ENCODE measurements at regions not wholly inside any gene's neighbourhood (a gene's known extent, or its start where the extent isn't known, plus 50 kb on each side); places are given as distances from the start of the nearest gene placed in this dataset.

DNA sequence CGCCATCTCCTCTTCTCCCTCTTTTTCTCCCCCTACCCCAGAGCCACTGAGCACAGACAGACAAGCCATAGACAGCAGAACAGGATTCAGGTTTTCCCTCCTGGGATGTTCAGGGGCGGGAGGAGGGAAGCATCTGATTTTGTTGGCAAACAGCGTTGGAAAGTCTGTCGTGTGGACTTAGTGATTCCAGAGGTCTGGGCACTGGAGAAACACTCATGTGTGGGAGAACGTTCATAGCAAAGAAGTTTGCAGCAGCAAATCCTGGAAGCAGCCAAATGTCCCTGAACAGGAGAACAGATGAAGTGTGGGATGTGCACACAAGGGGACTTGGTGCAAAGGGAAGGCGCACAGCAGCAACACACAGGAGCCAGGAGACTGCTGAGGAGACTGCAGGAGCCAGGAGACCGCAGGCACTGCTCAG, 264.1 kb upstream of the CDYL start:
- TF ChIP-seq FOXM1 (IDR thresholded peaks at IDR 0.05; ENCODE audit: borderline replicate concordance, low read depth) (no peak), EGR1 (IDR thresholded peaks at IDR 0.05) (no peak), CREB1 (IDR thresholded peaks at IDR 0.05; ENCODE audit: low read depth) (no peak)

- TF ChIP-seq YY1 (IDR thresholded peaks at IDR 0.05; ENCODE audit: low read depth), result no peak
- TF ChIP-seq RAD21 (IDR thresholded peaks at IDR 0.05; ENCODE audit: low read depth), result no peak
- no peak for TF ChIP-seq TAF1 (IDR thresholded peaks at IDR 0.05; ENCODE audit: low read depth)
- TF ChIP-seq ZBTB7A (IDR thresholded peaks at IDR 0.05; ENCODE audit: low read depth), result no peak
- no peak for TF ChIP-seq EGR1 (IDR thresholded peaks at IDR 0.05)
- no peak for TF ChIP-seq EP300 (IDR thresholded peaks at IDR 0.05; ENCODE audit: borderline replicate concordance)
- no peak for TF ChIP-seq NFIC (IDR thresholded peaks at IDR 0.05)
- TF ChIP-seq TCF12 (IDR thresholded peaks at IDR 0.05; ENCODE audit: low read depth), result no peak
- no peak for TF ChIP-seq MAX (IDR thresholded peaks at IDR 0.05)
- no peak for TF ChIP-seq CREB1 (IDR thresholded peaks at IDR 0.05; ENCODE audit: low read depth)
- no peak for TF ChIP-seq FOXM1 (IDR thresholded peaks at IDR 0.05; ENCODE audit: borderline replicate concordance, low read depth)
- TF ChIP-seq, protein P1, sequence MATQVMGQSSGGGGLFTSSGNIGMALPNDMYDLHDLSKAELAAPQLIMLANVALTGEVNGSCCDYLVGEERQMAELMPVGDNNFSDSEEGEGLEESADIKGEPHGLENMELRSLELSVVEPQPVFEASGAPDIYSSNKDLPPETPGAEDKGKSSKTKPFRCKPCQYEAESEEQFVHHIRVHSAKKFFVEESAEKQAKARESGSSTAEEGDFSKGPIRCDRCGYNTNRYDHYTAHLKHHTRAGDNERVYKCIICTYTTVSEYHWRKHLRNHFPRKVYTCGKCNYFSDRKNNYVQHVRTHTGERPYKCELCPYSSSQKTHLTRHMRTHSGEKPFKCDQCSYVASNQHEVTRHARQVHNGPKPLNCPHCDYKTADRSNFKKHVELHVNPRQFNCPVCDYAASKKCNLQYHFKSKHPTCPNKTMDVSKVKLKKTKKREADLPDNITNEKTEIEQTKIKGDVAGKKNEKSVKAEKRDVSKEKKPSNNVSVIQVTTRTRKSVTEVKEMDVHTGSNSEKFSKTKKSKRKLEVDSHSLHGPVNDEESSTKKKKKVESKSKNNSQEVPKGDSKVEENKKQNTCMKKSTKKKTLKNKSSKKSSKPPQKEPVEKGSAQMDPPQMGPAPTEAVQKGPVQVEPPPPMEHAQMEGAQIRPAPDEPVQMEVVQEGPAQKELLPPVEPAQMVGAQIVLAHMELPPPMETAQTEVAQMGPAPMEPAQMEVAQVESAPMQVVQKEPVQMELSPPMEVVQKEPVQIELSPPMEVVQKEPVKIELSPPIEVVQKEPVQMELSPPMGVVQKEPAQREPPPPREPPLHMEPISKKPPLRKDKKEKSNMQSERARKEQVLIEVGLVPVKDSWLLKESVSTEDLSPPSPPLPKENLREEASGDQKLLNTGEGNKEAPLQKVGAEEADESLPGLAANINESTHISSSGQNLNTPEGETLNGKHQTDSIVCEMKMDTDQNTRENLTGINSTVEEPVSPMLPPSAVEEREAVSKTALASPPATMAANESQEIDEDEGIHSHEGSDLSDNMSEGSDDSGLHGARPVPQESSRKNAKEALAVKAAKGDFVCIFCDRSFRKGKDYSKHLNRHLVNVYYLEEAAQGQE (IDR thresholded peaks at IDR 0.05; ENCODE audit: low read depth), result no peak
- TF ChIP-seq TEAD4 (IDR thresholded peaks at IDR 0.05), result no peak
- TF ChIP-seq CEBPB (IDR thresholded peaks at IDR 0.05), result no peak
- TF ChIP-seq USF1 (IDR thresholded peaks at IDR 0.05), result no peak
Observed at GRCh38 chr6:4511641-4512020, 264.6 kb upstream of the CDYL start.

DNA sequence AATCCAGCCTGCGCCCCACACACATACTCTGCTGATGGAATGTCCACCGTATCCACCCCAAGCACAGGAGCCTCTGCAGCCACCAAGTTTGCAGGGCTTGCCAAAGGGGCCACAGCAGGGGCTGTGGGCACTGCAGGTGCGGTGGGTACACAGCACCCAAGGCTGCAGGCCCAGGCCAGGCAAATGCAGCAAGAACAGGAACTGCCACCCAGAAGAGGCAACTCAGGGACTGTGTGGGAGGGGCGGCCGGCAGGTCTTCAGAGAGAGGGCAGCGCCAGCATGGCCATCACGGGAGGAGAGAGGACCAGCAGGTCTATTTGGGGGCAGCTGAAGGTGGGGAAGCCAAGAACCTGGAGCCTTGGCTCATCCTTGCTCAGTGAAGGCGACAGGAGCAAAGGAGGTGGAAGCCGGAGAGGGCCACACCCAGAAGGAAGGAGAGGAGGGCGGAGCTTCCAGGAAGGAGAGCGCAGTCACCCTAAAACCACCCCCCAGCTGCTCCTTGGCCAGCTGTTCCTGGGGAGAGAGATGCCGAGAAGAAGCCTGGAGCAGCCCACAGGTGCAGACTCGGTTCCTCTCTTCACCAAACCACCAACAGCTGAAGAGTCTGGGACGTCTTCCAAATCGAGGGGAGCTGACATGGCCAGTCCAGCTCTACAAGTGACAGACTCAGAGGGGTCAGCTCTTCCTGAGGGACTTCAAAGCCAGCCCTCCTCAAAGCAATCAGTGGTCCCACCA, 265.1 kb upstream of the CDYL start:
- TF ChIP-seq EGR1 (IDR thresholded peaks at IDR 0.05) (no peak), YY1 (IDR thresholded peaks at IDR 0.05; ENCODE audit: low read depth) (no peak), ZBTB7A (IDR thresholded peaks at IDR 0.05; ENCODE audit: low read depth) (no peak), TAF1 (IDR thresholded peaks at IDR 0.05; ENCODE audit: low read depth) (no peak), CEBPB (IDR thresholded peaks at IDR 0.05) (no peak), TEAD4 (IDR thresholded peaks at IDR 0.05) (no peak), NFIC (IDR thresholded peaks at IDR 0.05) (no peak), CREB1 (IDR thresholded peaks at IDR 0.05; ENCODE audit: low read depth) (no peak), MAX (IDR thresholded peaks at IDR 0.05) (no peak), FOXM1 (IDR thresholded peaks at IDR 0.05; ENCODE audit: borderline replicate concordance, low read depth) (no peak), TCF12 (IDR thresholded peaks at IDR 0.05; ENCODE audit: low read depth) (no peak), RAD21 (IDR thresholded peaks at IDR 0.05; ENCODE audit: low read depth) (no peak)
- TF ChIP-seq, protein P1 (IDR thresholded peaks at IDR 0.05; ENCODE audit: low read depth), result no peak

- TF ChIP-seq USF1 (IDR thresholded peaks at IDR 0.05) (no peak), RAD21 (IDR thresholded peaks at IDR 0.05; ENCODE audit: low read depth) (no peak), ZBTB7A (IDR thresholded peaks at IDR 0.05; ENCODE audit: low read depth) (no peak), EGR1 (IDR thresholded peaks at IDR 0.05) (no peak), TAF1 (IDR thresholded peaks at IDR 0.05; ENCODE audit: low read depth) (no peak), TCF12 (IDR thresholded peaks at IDR 0.05; ENCODE audit: low read depth) (no peak)
- TF ChIP-seq, protein P1 (IDR thresholded peaks at IDR 0.05; ENCODE audit: low read depth), result no peak
Observed at GRCh38 chr6:4510317-4510716, 265.9 kb upstream of the CDYL start.
